NCI-H446 (cell line): ENCODE measurements at regions not wholly inside any gene's neighbourhood (a gene's known extent, or its start where the extent isn't known, plus 50 kb on each side); places are given as distances from the start of the nearest gene placed in this dataset.
A peak's percentile ranks its signal among the peaks of the same experiment; 100 is the strongest.

Experiments used
- DNase-seq, 2 experiments: peaks; one replicate each; lab custom pipeline; 2025; lab: John Stamatoyannopoulos, UW

- no peak for DNase-seq
Measured at GRCh38 chr12:87841935-87842334, 187.3 kb downstream of the C12orf50 start.

- no peak for DNase-seq
Measured at GRCh38 chr12:87836190-87836589, 193.0 kb downstream of the C12orf50 start.

GRCh38 chr12:87828382-87828973, 200.7 kb downstream of the C12orf50 start:
- DNase-seq, result no peak

- DNase-seq, result no peak
Measured at GRCh38 chr12:87827638-87828264, 201.4 kb downstream of the C12orf50 start.

GRCh38 chr12:87822923-87823322, 206.3 kb downstream of the C12orf50 start:
- DNase-seq, result no peak

GRCh38 chr12:87820524-87821202, 208.5 kb downstream of the C12orf50 start:
- DNase-seq, result no peak

GRCh38 chr12:87818441-87818840, 210.8 kb downstream of the C12orf50 start:
- no peak for DNase-seq

- DNase-seq, result peak in 1 of 2 experiments; percentile 78
Measured at GRCh38 chr12:87815771-87816585, 213.2 kb downstream of the C12orf50 start.

GRCh38 chr12:87814625-87815024, 214.6 kb downstream of the C12orf50 start:
- DNase-seq, result no peak

- DNase-seq, result no peak
Measured at GRCh38 chr12:87813476-87814234, 215.5 kb downstream of the C12orf50 start.

GRCh38 chr12:87812681-87813080, 216.5 kb downstream of the C12orf50 start:
- no peak for DNase-seq

GRCh38 chr12:87812030-87812429, 217.2 kb downstream of the C12orf50 start:
- no peak for DNase-seq

- no peak for DNase-seq
Measured at GRCh38 chr12:87809916-87810315, 219.3 kb downstream of the C12orf50 start.

GRCh38 chr12:87807086-87807485, 222.1 kb downstream of the C12orf50 start:
- no peak for DNase-seq

- DNase-seq, result peak in 1 of 2 experiments; percentile 18
Measured at GRCh38 chr12:87806310-87806709, 222.9 kb downstream of the C12orf50 start.

GRCh38 chr12:87804386-87804785, 224.8 kb downstream of the C12orf50 start:
- DNase-seq, result peak; percentile 59 to 75

GRCh38 chr12:87802721-87803011, 226.5 kb downstream of the C12orf50 start:
- DNase-seq, result peak in 1 of 2 experiments; percentile 29

GRCh38 chr12:87801860-87802720, 227.1 kb downstream of the C12orf50 start:
- peak; percentile 84 to 90 for DNase-seq

GRCh38 chr12:87796961-87797516, 232.2 kb downstream of the C12orf50 start:
- peak in 1 of 2 experiments; percentile 52 for DNase-seq

GRCh38 chr12:87795555-87795954, 233.6 kb downstream of the C12orf50 start:
- no peak for DNase-seq

GRCh38 chr12:87794854-87795253, 234.3 kb downstream of the C12orf50 start:
- DNase-seq, result no peak
